Lower lobe of right lung (tissue), 2 donors: ENCODE measurements at regions not wholly inside any gene's neighbourhood (a gene's known extent, or its start where the extent isn't known, plus 50 kb on each side); places are given as distances from the start of the nearest gene placed in this dataset.

Experiments used
- ATAC-seq, 2 donors: fragments of 200-7000 bp; cut with Tn5 transposase; one replicate each; pipeline ENCODE4 v1.9.1; 2020 to 2022; ENCODE audit warnings: mild to moderate bottlenecking in 2 of 2, moderate library complexity in 2 of 2
- DNase-seq: peaks from one replicate; pipeline ENCODE4 v3.0.0-alpha.2; 2020
- H3K27ac ChIP-seq: fragments of 200-600 bp; one replicate; pipeline ENCODE4 v1.8.0; 2022
- H3K27me3 ChIP-seq: fragments of 200-600 bp; one replicate; pipeline ENCODE4 v1.8.0; 2022; ENCODE audit warnings: low read depth
- H3K36me3 ChIP-seq: fragments of 200-600 bp; one replicate; pipeline ENCODE4 v1.8.0; 2022; ENCODE audit warnings: mild to moderate bottlenecking
- H3K4me1 ChIP-seq: fragments of 200-600 bp; one replicate; pipeline ENCODE4 v1.8.0; 2022
- H3K4me3 ChIP-seq: fragments of 200-600 bp; one replicate; pipeline ENCODE4 v1.8.0; 2022; ENCODE audit warnings: mild to moderate bottlenecking
- H3K9me3 ChIP-seq: fragments of 200-600 bp; one replicate; pipeline ENCODE4 v1.8.0; 2022
- intact Hi-C: fragments of 100-400 bp; cut with DNase I; formaldehyde crosslinking; loops from one replicate; pipeline ENCODE4 v1.11.0; 2022
- TF ChIP-seq, protein P1 (sequence below): fragments of 200-600 bp; IDR thresholded peaks from one replicate; pipeline ENCODE4 v1.8.0; 2022; ENCODE audit warnings: antibody characterized with exemption, mild to moderate bottlenecking
- donor health status: DM: no; HTN: yes; CAD: no; lungs with severe emphysema.

DNA sequence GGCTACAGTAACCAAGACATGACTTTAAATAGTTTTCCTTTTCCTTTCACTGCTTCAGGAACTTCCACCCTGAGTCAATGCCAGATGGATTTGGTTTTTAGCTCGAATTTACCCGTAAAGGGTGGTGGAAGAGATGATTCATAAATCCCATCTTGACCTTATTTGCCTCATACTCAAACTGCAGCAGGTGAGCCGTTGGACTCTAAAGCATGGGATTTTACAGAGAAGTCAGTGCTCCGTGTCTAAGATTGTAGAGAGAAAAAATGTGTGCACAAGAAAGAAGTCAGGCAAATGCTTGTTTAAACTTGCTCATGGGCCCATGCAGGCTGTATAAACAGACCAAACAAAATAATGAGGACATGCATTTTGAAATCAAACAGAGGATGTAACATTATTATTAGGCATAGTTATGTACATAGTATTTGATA, 369.7 kb upstream of the TRIB2 start:
- no peak overlapping the region for H3K27ac ChIP-seq
- no peak overlapping the region for H3K4me3 ChIP-seq
- no peaks in the 10 kb centered on the region for H3K9me3 ChIP-seq
- H3K36me3 ChIP-seq, result no peaks in the 10 kb centered on the region
- intact Hi-C loops, result no loop called here
- TF ChIP-seq, protein P1, sequence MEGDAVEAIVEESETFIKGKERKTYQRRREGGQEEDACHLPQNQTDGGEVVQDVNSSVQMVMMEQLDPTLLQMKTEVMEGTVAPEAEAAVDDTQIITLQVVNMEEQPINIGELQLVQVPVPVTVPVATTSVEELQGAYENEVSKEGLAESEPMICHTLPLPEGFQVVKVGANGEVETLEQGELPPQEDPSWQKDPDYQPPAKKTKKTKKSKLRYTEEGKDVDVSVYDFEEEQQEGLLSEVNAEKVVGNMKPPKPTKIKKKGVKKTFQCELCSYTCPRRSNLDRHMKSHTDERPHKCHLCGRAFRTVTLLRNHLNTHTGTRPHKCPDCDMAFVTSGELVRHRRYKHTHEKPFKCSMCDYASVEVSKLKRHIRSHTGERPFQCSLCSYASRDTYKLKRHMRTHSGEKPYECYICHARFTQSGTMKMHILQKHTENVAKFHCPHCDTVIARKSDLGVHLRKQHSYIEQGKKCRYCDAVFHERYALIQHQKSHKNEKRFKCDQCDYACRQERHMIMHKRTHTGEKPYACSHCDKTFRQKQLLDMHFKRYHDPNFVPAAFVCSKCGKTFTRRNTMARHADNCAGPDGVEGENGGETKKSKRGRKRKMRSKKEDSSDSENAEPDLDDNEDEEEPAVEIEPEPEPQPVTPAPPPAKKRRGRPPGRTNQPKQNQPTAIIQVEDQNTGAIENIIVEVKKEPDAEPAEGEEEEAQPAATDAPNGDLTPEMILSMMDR, result no peak
- no peak for DNase-seq
- no peaks in the 10 kb centered on the region for H3K4me1 ChIP-seq
- ATAC-seq, result no peak
- no peaks in the 10 kb centered on the region for H3K27me3 ChIP-seq

DNA sequence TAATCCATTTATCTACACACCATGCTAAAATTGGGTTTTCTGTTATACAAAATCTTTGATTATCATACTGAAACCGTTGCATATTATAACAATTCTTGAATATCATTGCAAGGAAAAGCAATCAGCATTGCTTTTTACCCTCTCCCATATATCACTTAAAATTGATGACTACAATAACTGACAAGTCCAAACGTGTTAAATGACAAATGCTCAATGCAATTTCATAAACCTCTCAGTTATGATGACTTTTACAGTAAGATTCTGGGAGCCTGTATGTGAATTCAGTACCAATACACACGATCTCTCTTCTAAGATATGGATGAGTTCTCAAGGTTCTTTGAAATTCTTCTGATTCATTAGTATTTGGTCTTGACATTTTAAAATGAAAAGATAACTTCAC, 368.5 kb upstream of the TRIB2 start:
- ATAC-seq (no peak), DNase-seq (no peak)
- Histone ChIP-seq H3K4me1 (no peaks in the 10 kb centered on the region), H3K9me3 (no peaks in the 10 kb centered on the region), H3K27me3 (no peaks in the 10 kb centered on the region), H3K36me3 (no peaks in the 10 kb centered on the region), H3K27ac (no peak overlapping the region), H3K4me3 (no peak overlapping the region)
- TF ChIP-seq, protein P1, result no peak
- intact Hi-C loops, result no loop called here

DNA sequence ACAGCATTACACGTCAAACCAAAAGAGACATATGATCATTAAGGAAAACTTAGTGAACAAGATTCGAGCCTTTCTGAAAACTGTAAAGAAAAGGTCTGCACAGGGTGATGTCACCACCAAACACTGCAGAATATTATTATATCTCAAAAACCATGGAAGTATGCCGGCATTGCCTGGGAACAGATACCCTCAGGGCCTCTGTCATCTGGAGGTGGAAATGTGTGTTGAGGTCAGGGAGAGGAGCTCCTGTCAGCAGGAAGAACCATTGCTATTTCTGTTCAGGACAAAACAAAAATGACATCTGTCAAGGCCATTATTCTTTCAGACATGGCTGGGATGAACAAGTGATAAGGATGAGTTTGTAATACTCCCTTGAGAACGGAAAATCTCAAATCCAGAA, 365.9 kb upstream of the TRIB2 start:
- Histone ChIP-seq H3K9me3 (no peaks in the 10 kb centered on the region), H3K27ac (no peak overlapping the region), H3K27me3 (no peaks in the 10 kb centered on the region), H3K4me3 (no peak overlapping the region), H3K4me1 (no peaks in the 10 kb centered on the region), H3K36me3 (no peaks in the 10 kb centered on the region)
- ATAC-seq (no peak), DNase-seq (no peak)
- intact Hi-C loops, result no loop called here
- TF ChIP-seq, protein P1, result no peak

DNA sequence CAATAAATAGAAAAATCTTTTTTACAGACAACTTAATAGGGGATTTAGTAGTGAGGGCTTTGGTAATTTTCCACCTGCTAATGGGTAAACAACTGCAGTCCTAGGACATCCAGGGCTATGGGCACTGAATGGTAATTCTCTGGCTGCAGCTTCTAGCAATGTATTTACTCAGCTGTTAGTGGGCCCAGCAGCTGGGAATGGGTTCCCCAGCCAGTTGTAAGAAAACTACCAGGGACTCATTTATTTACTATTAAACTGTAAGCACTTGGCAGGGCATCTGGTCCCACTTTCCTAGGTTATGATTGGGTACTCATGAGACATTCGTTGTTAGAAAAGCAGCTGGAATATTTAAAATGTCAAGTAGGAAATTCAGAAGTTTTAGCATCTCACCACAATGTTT, 363.8 kb upstream of the TRIB2 start:
- Histone ChIP-seq H3K27ac (no peak overlapping the region), H3K36me3 (no peaks in the 10 kb centered on the region), H3K4me3 (no peak overlapping the region), H3K9me3 (no peaks in the 10 kb centered on the region), H3K27me3 (no peaks in the 10 kb centered on the region), H3K4me1 (no peaks in the 10 kb centered on the region)
- intact Hi-C loops, result no loop called here
- DNase-seq (no peak), ATAC-seq (no peak)
- TF ChIP-seq, protein P1, result no peak

DNA sequence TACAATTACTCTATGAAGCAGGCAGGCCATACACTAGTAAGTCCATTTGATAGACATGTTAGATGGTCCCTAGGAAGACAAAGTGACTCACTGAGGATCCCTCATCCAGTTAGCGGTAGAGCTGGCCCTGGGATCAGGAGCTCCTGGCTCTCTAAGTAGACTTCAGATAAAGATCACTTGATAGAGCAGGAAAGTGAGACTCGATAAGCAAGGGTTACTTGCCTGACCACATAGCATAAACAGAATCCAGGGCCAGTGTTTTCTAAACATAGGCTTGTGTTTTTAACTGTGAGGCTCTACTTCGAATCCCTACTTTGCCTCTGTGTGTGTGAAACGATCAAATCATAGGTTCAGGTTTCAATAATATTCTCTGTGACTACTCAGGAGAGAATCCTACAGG, 355.2 kb upstream of the TRIB2 start:
- Histone ChIP-seq H3K9me3 (no peaks in the 10 kb centered on the region), H3K27ac (no peak overlapping the region), H3K27me3 (no peaks in the 10 kb centered on the region), H3K4me1 (no peaks in the 10 kb centered on the region), H3K4me3 (no peak overlapping the region), H3K36me3 (no peaks in the 10 kb centered on the region)
- TF ChIP-seq, protein P1, result no peak
- intact Hi-C loops, result no loop called here
- no peak for DNase-seq
- no peak for ATAC-seq

DNA sequence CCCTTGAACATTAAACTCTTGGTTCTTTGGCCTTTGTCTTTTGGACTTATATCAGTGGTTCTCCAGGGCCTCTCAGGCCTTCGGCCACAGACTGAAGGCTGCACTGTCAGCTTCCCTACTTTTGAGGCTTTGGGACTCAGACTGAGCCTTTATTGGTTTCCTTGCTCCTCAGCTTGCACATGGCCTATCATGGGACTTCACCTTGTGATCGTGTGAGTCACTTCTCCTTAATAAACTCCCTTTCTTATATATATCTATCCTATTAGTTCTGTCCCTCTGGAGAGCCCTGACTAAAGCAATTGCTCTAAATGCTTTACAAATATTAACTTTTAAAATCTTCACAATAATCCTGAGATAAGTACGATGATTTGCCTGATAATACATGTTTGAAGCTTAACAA, 353.6 kb upstream of the TRIB2 start:
- ATAC-seq, result no peak
- no peaks in the 10 kb centered on the region for H3K36me3 ChIP-seq
- H3K4me1 ChIP-seq, result no peaks in the 10 kb centered on the region
- DNase-seq, result no peak
- TF ChIP-seq, protein P1, result no peak
- no peak overlapping the region for H3K4me3 ChIP-seq
- H3K9me3 ChIP-seq, result no peaks in the 10 kb centered on the region
- H3K27me3 ChIP-seq, result no peaks in the 10 kb centered on the region
- H3K27ac ChIP-seq, result no peak overlapping the region
- intact Hi-C loops, result no loop called here
